SK-N-SH (cell line): ENCODE measurements at regions not wholly inside any gene's neighbourhood (a gene's known extent, or its start where the extent isn't known, plus 50 kb on each side); places are given as distances from the start of the nearest gene placed in this dataset.

Source experiments
- CTCF ChIA-PET: fragments of 300-600, 350-600 bp; formaldehyde crosslinking; extraction: SDS; loops from one replicate; lab custom pipeline; 2021; lab: Yijun Ruan, JAX
- POLR2A ChIA-PET: fragments of 350-600 bp; sonication (Branson Sonifier 250); formaldehyde crosslinking; extraction: SDS; loops from one replicate; lab custom pipeline; 2020; ENCODE audit warnings: antibody characterized with exemption, inconsistent platforms; lab: Yijun Ruan, JAX
- DNase-seq: peaks from one replicate; pipeline ENCODE4 v3.0.0; 2012
- H2AFZ ChIP-seq: fragments of 200-600 bp; sonication (generic); 2 replicates; pipeline ENCODE4 v1.8.1; 2016; ENCODE audit warnings: antibody characterized with exemption, mild to moderate bottlenecking, low read depth
- H3F3A ChIP-seq: fragments of 200-600 bp; sonication (generic); replicated peaks from 2 replicates; pipeline ENCODE3; 2016; ENCODE audit warnings: antibody characterized with exemption, mild to moderate bottlenecking; ENCODE audit not compliant: insufficient read depth
- H3K27ac ChIP-seq, 2 experiments: fragments of 200-500 bp in 1 of 2; fragments of 200-600 bp in 1 of 2; sonication (Bioruptor generic) in 1 of 2; sonication (generic), shearing (Covaris generic) in 1 of 2; 2 replicates each; pipeline versions ENCODE4 v1.5.1 to v1.6.1; 2014 to 2016; ENCODE audit warnings: low read depth in 2 of 2, inconsistent platforms in 1 of 2, low read length in 1 of 2, mild to moderate bottlenecking in 1 of 2, mixed read lengths in 1 of 2
- H3K27me3 ChIP-seq: fragments of 200-600 bp; sonication (generic), shearing (Covaris generic); 2 replicates; pipeline ENCODE4 v1.6.1; 2016; ENCODE audit warnings: mixed run types; ENCODE audit not compliant: insufficient read depth
- H3K36me3 ChIP-seq, 2 experiments: fragments of 200-500 bp in 1 of 2; fragments of 200-600 bp in 1 of 2; sonication (Bioruptor generic) in 1 of 2; sonication (generic) in 1 of 2; replicated peaks in 1 of 2; 2 replicates each; pipeline versions ENCODE3 to v1.5.1; 2014 to 2016; ENCODE audit warnings: low read length in 1 of 2, mild to moderate bottlenecking in 1 of 2; ENCODE audit not compliant: insufficient read depth in 2 of 2, control insufficient read depth in 1 of 2
- H3K4me1 ChIP-seq, 2 experiments: fragments of 200-500 bp in 1 of 2; fragments of 200-600 bp in 1 of 2; sonication (Bioruptor generic) in 1 of 2; sonication (generic), shearing (Covaris generic) in 1 of 2; 2 replicates each; pipeline versions ENCODE4 v1.5.1 to v1.6.1; 2014 to 2016; ENCODE audit warnings: low read depth in 1 of 2, low read length in 1 of 2, mixed run types in 1 of 2; ENCODE audit not compliant: insufficient read depth in 2 of 2, control insufficient read depth in 1 of 2
- H3K4me2 ChIP-seq: fragments of 200-600 bp; sonication (generic), shearing (Covaris generic); 2 replicates; pipeline ENCODE4 v1.6.1; 2017; ENCODE audit warnings: mixed run types
- H3K4me3 ChIP-seq, 2 experiments: fragments of 200-500 bp in 1 of 2; fragments of 200-600 bp in 1 of 2; sonication (Bioruptor generic) in 1 of 2; sonication (generic), shearing (Covaris generic) in 1 of 2; 2 replicates each; pipeline versions ENCODE4 v1.5.1 to v1.8.1; 2014 to 2016; ENCODE audit warnings: low read depth in 2 of 2, inconsistent platforms in 1 of 2, low read length in 1 of 2, mild to moderate bottlenecking in 1 of 2, mixed read lengths in 1 of 2, moderate library complexity in 1 of 2
- H3K79me2 ChIP-seq: fragments of 200-600 bp; sonication (generic); 2 replicates; pipeline ENCODE4 v1.8.1; 2017; ENCODE audit warnings: mild to moderate bottlenecking; ENCODE audit not compliant: insufficient read depth
- H3K9ac ChIP-seq: fragments of 200-600 bp; sonication (generic); 2 replicates; pipeline ENCODE4 v1.6.1; 2017; ENCODE audit warnings: mixed run types
- H3K9me2 ChIP-seq: fragments of 200-600 bp; sonication (generic); 2 replicates; pipeline ENCODE4 v1.6.1; 2017; ENCODE audit warnings: mixed run types
- H3K9me3 ChIP-seq: fragments of 200-600 bp; sonication (generic); 2 replicates; pipeline ENCODE4 v1.6.1; 2017; ENCODE audit warnings: mixed run types, mild to moderate bottlenecking, moderate library complexity
- H4K20me1 ChIP-seq: fragments of 200-600 bp; sonication (generic); 2 replicates; pipeline ENCODE4 v1.6.1; 2017; ENCODE audit warnings: mild to moderate bottlenecking, mixed run types; ENCODE audit not compliant: insufficient read depth
- CHD2 ChIP-seq: fragments of 150-350 bp; IDR thresholded peaks from 2 replicates; pipeline ENCODE4 v1.6.1; 2018; ENCODE audit warnings: low read length; ENCODE audit not compliant: partially characterized antibody
- ELF1 ChIP-seq: IDR thresholded peaks from 2 replicates; pipeline ENCODE4 v1.4.0; 2012
- EP300 ChIP-seq, 2 experiments: IDR thresholded peaks; 2 replicates each; pipeline versions ENCODE4 v1.4.0 to v1.6.1; 2012; ENCODE audit warnings: borderline replicate concordance in 1 of 2, low read depth in 1 of 2, low read length in 1 of 2
- GATA2 ChIP-seq: sonication (generic); formaldehyde crosslinking; IDR thresholded peaks from 2 replicates; pipeline ENCODE4 v1.5.0; 2020; ENCODE audit warnings: mild to moderate bottlenecking, missing genetic modification reagents
- IRF3 ChIP-seq: fragments of 150-350 bp; IDR thresholded peaks from 2 replicates; pipeline ENCODE4 v1.6.1; 2016; ENCODE audit warnings: mild to moderate bottlenecking, low read depth, low read length
- MAX ChIP-seq: IDR thresholded peaks from 2 replicates; pipeline ENCODE4 v1.4.0; 2012; ENCODE audit warnings: low read depth
- POLR2AphosphoS5 ChIP-seq: IDR thresholded peaks from 2 replicates; pipeline ENCODE4 v1.6.1; 2012; ENCODE audit warnings: low read depth, low read length
- RFX5 ChIP-seq: IDR thresholded peaks from 2 replicates; pipeline ENCODE4 v1.6.1; 2012; ENCODE audit warnings: mild to moderate bottlenecking, improper control_type of control experiment, low read length
- RXRA ChIP-seq: IDR thresholded peaks from 2 replicates; pipeline ENCODE4 v1.4.0; 2012; ENCODE audit warnings: low read depth, mild to moderate bottlenecking, borderline replicate concordance
- TEAD4 ChIP-seq: IDR thresholded peaks from 2 replicates; pipeline ENCODE4 v1.4.0; 2012; ENCODE audit warnings: mild to moderate bottlenecking, borderline replicate concordance; ENCODE audit not compliant: insufficient read depth
- USF1 ChIP-seq: IDR thresholded peaks from 2 replicates; pipeline ENCODE4 v1.4.0; 2012; ENCODE audit warnings: low read depth, borderline replicate concordance
- YY1 ChIP-seq: IDR thresholded peaks from 2 replicates; pipeline ENCODE4 v1.4.0; 2012; ENCODE audit warnings: low read depth, mild to moderate bottlenecking
- WGBS: methylation state at CpG from one replicate; pipeline ENCODE4 v1.1.6; 2017; ENCODE audit warnings: low lambda C conversion rate; 5-methylcytosine and 5-hydroxymethylcytosine counted together

- Histone ChIP-seq H3K36me3 (no peaks in the 10 kb centered on the region), H4K20me1 (no peaks in the 10 kb centered on the region), H3K9ac (no peak overlapping the region), H3K4me3 (no peak overlapping the region), H3K4me2 (no peak overlapping the region), H3F3A (no peaks in the 10 kb centered on the region), H2AFZ (no peak overlapping the region), H3K9me2 (no peaks in the 10 kb centered on the region), H3K27ac (no peak overlapping the region), H3K4me1 (no peaks in the 10 kb centered on the region; a peak in 1 of 4 replicates), H3K79me2 (no peaks in the 10 kb centered on the region), H3K9me3 (no peaks in the 10 kb centered on the region), H3K27me3 (no peaks in the 10 kb centered on the region)
- no peak for TF ChIP-seq CHD2
- no peak for TF ChIP-seq EP300 (IDR thresholded peaks at IDR 0.05; ENCODE audit: borderline replicate concordance in 1 of 2, low read depth in 1 of 2, low read length in 1 of 2)
- no peak for TF ChIP-seq MAX
- TF ChIP-seq TEAD4: no peak
- no peak for TF ChIP-seq IRF3
- TF ChIP-seq RXRA: no peak
- no peak for TF ChIP-seq RFX5
- TF ChIP-seq YY1: no peak
- no peak for TF ChIP-seq GATA2 (CRISPR knock-in tag)
- TF ChIP-seq POLR2AphosphoS5: no peak
- DNase-seq: no peak
- ChIA-PET POLR2A (no interaction called here), CTCF (no interaction called here)
- WGBS: 61% methylated on average over 3 of the region's 3 CpGs
Measured at GRCh38 chr18:60929966-60930365, 403.3 kb upstream of the CDH20 start.

GRCh38 chr18:60935041-60935910, 398.0 kb upstream of the CDH20 start:
- Histone ChIP-seq H3K4me1 (no peaks in the 10 kb centered on the region; a peak in 1 of 4 replicates), H3K79me2 (no peaks in the 10 kb centered on the region), H3K27me3 (no peaks in the 10 kb centered on the region), H2AFZ (no peak overlapping the region), H3K4me2 (no peak overlapping the region), H4K20me1 (no peaks in the 10 kb centered on the region), H3K9me3 (no peaks in the 10 kb centered on the region), H3K36me3 (no peaks in the 10 kb centered on the region), H3K27ac (no peak overlapping the region), H3K4me3 (no peak overlapping the region), H3K9ac (no peak overlapping the region), H3F3A (no peaks in the 10 kb centered on the region), H3K9me2 (no peaks in the 10 kb centered on the region)
- WGBS: 52% methylated on average over 5 of the region's 5 CpGs
- ChIA-PET CTCF (interaction anchor here (0.9 kb wide), 1 partner anchor 43 kb away, joined by 3 read pairs; no protein-coding TSS in a partner anchor), POLR2A (no interaction called here)
- DNase-seq: no peak
- no peak for TF ChIP-seq ELF1
- TF ChIP-seq USF1: no peak
